Fibroblast of skin of scalp (primary cell): ENCODE measurements at regions not wholly inside any gene's neighbourhood (a gene's known extent, or its start where the extent isn't known, plus 50 kb on each side); places are given as distances from the start of the nearest gene placed in this dataset.
A peak's percentile ranks its signal among the peaks of the same experiment; 100 is the strongest.
"Not testable (repeated sequence)": the region's sequence is repeated elsewhere in the genome, so short reads cannot be mapped to it uniquely, and the experiment has no call there.

Experiments
- DNase-seq: peaks from one replicate; pipeline ENCODE4 v3.0.0-alpha.2; 2013

- no peak for DNase-seq
These were observed 52.8 kb upstream of the SRSF6 start for GRCh38 chr20:43404878-43405277.

GRCh38 chr20:43400882-43401281, 56.8 kb upstream of the SRSF6 start:
- not testable (repeated sequence) for DNase-seq

- no peak for DNase-seq
These were observed 58.9 kb upstream of the SRSF6 start for GRCh38 chr20:43398676-43399324.

GRCh38 chr20:43397147-43397546, 60.5 kb upstream of the SRSF6 start:
- no peak for DNase-seq

- no peak for DNase-seq
These were observed 64.6 kb upstream of the SRSF6 start for GRCh38 chr20:43393052-43393451.

GRCh38 chr20:43392561-43392960, 65.1 kb upstream of the SRSF6 start:
- no peak for DNase-seq

- DNase-seq, result no peak
These were observed 67.7 kb upstream of the SRSF6 start for GRCh38 chr20:43389839-43390626.

- DNase-seq, result no peak
These were observed 68.5 kb upstream of the SRSF6 start for GRCh38 chr20:43389211-43389610.

GRCh38 chr20:43388268-43389002, 69.3 kb upstream of the SRSF6 start:
- DNase-seq, result peak; percentile 28

- no peak for DNase-seq
These were observed 70.0 kb upstream of the SRSF6 start for GRCh38 chr20:43387737-43388136.

- DNase-seq, result no peak
These were observed 70.8 kb upstream of the SRSF6 start for GRCh38 chr20:43386878-43387277.

- no peak for DNase-seq
These were observed 71.8 kb upstream of the SRSF6 start for GRCh38 chr20:43385914-43386313.

GRCh38 chr20:43384101-43384940, 73.4 kb upstream of the SRSF6 start:
- DNase-seq, result no peak

GRCh38 chr20:43383026-43383795, 74.5 kb upstream of the SRSF6 start:
- peak; percentile 36 for DNase-seq

GRCh38 chr20:43382135-43382534, 75.6 kb upstream of the SRSF6 start:
- not testable (repeated sequence) for DNase-seq

GRCh38 chr20:43381533-43381932, 76.2 kb upstream of the SRSF6 start:
- DNase-seq, result not testable (repeated sequence)

GRCh38 chr20:43379239-43379917, 78.3 kb upstream of the SRSF6 start:
- DNase-seq, result peak; percentile 93

- DNase-seq, result no peak
These were observed 80.9 kb upstream of the SRSF6 start for GRCh38 chr20:43376831-43377230.

GRCh38 chr20:43375591-43375990, 82.1 kb upstream of the SRSF6 start:
- DNase-seq, result peak; percentile 47

- DNase-seq, result no peak
These were observed 85.6 kb upstream of the SRSF6 start for GRCh38 chr20:43372051-43372450.

- DNase-seq, result no peak
These were observed 92.0 kb upstream of the SRSF6 start for GRCh38 chr20:43365691-43366090.
